HG03103 (cell line): ENCODE measurements at regions not wholly inside any gene's neighbourhood (a gene's known extent, or its start where the extent isn't known, plus 50 kb on each side); places are given as distances from the start of the nearest gene placed in this dataset.
"Not testable (repeated sequence)": the region's sequence is repeated elsewhere in the genome, so short reads cannot be mapped to it uniquely, and the experiment has no call there.

Source experiments
- ATAC-seq: cut with Tn5 transposase; IDR thresholded peaks from one replicate; pipeline ENCODE4 v1.9.1; 2021; ENCODE audit warnings: low read depth; ENCODE audit not compliant: unreplicated experiment

GRCh38 chr4:116561768-116562167 is 523.6 kb downstream of the TRAM1L1 start:
- ATAC-seq: no peak

DNA sequence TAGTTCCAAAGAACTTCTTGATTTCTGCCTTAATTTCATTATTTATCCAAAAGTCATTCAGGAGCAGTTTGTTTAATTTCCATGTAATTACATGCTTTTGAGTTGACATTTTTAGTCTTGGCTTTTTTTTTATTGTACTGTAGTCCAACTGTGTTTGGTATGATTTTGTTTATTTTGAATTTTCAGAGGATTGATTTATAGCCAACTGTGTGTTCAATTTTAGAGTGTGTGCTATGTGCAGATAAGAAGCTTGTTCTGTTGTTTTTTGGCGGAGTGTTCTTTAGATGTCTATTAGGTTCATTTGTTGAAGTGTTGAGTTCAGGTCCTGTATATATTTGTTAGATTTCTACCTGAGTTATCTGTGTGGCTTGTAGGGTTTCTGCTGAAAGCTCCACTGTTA is 533.6 kb downstream of the TRAM1L1 start:
- no peak for ATAC-seq

- no peak for ATAC-seq
Observed at GRCh38 chr4:116547632-116548031, 537.7 kb downstream of the TRAM1L1 start.

DNA sequence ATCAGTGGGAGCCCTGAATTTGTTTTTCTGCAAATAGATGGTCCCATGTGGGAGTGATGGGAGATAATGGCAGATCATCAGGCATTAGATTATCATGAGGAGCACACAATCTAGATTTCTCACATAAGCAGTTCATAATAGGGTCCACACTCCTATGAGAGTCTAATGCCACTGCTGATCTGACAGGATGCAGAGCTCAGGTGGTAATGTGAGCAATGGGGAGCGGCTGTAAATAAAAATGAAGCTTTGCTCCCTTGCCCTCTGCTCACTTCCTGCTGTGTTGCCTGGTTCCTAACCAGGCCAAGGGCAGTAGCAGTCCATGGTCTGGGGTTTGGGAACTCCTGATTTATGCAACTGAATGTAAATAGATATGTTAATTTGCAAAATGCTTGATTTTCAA is 538.6 kb downstream of the TRAM1L1 start:
- ATAC-seq: no peak

DNA sequence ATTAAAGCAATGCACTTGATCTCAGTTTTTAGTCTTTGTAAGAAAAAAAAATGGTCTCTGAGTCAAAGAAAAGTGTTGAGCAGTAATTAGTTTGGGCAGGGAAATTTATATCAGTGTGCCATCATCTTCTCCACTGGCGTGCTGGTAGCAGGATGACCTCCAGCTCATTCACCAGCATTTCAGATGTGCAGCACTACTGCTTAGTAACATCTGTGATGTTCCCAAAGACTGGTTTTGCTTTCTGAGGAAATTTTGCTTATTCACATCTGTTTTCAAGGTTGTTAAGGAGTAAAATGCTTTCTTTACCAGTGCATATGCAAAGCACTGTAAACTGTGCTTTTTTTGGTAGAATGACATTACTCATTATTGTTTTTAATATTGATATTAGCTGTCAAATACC is 540.4 kb downstream of the TRAM1L1 start:
- no peak for ATAC-seq

GRCh38 chr4:116539744-116540143 is 545.6 kb downstream of the TRAM1L1 start:
- ATAC-seq: no peak

- no peak for ATAC-seq
Observed at GRCh38 chr4:116537828-116538227, 547.5 kb downstream of the TRAM1L1 start.

DNA sequence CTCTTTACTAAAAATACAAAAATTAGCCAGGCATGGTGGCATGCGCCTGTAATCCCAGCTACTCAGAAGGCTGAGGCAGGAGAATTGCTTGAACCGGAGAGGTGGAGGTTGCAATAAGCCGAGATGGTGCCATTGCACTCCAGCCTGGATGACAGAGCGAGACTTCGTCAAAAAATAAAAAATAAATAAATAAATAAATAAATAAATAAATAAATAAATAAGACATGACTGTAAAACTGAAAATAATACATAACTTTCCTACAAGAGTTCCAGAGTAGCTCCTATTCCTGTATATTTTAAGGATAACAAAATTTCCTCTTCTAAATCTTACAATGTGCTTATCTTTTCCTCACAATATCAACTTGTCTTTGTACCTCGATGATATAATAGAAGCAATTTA is 549.4 kb downstream of the TRAM1L1 start:
- ATAC-seq: not testable (repeated sequence)

DNA sequence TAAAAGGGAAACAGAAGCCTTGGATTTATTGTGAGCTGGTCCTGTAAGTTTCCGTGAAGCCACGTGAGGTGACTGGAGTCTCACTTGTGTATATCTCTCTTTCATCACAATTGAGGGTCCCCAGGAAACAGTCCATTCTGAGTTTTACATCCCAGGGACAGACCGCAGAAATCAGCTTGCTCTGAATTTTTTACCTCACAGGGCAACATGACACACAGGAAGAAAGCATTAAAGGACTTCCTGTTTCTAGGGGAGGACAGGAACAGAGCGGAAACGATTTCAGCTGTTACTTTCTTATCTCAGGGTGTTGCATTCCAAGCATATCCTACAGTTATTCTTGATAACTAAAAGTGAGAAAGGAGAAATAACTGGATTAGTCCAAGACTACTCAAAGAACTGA is 553.5 kb downstream of the TRAM1L1 start:
- peak; percentile 62 for ATAC-seq

GRCh38 chr4:116531026-116531425 is 554.4 kb downstream of the TRAM1L1 start:
- no peak for ATAC-seq

GRCh38 chr4:116530048-116530447 is 555.3 kb downstream of the TRAM1L1 start:
- no peak for ATAC-seq

- ATAC-seq: no peak
Observed at GRCh38 chr4:116529129-116529528, 556.2 kb downstream of the TRAM1L1 start.

GRCh38 chr4:116522922-116523321 is 562.5 kb downstream of the TRAM1L1 start:
- no peak for ATAC-seq

DNA sequence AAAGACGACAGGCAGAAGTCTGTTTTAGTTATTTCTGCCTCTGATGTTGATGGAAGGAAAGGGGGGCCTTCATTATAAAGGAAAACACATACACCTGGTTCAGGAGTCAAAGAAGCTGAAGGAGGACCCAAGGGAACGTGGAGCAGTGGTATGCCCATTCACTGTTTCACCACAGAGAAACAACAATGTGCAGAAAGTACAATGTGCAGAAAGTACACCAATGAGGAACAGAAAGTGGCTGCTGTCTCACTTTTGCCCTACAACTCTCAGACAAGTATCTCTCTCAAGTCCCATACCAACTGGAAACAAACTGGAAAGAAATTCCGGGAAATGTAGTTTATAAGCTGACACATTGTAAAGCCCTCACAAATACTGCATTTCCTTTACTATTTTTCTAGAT is 564.5 kb downstream of the TRAM1L1 start:
- no peak for ATAC-seq

GRCh38 chr4:116516711-116517110 is 568.7 kb downstream of the TRAM1L1 start:
- ATAC-seq: no peak

GRCh38 chr4:116515959-116516358 is 569.4 kb downstream of the TRAM1L1 start:
- no peak for ATAC-seq

DNA sequence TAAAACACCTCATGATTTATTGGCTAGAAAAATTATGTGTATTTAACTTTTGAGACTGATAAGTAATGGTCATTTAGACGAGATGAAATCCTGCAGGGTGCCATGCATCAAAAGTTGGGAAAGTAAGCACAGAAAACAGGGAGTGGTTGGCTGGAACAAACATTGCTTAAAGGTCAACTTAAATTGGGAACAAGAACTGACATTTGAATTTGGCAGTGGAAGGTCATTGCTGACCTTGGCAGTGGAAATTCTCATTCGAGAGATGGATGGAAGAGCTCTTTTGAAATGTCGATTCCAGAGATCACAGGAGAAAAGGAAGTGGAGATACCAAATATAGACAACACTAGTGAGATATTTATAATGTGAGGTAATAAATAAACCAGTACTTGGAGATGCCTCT is 572.8 kb downstream of the TRAM1L1 start:
- ATAC-seq: no peak

- ATAC-seq: no peak
Observed at GRCh38 chr4:116501954-116502353, 583.4 kb downstream of the TRAM1L1 start.

DNA sequence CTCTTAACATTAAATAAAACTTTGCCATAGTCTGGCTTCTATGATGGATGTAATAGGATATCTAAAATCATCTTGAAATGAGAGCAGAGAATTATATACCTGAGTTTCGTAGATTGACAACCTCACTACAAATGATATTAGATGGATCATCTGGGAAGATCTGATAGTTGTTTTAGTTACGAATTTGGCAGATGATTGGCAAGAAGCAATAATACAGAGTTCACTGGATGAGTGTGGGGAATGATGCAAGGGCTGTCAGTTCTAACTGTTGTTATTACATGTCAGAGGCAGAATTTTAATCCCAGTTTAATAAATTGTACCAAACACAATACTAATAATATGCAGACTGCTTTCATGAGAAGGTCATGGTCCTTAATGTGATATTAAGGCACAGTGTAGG is 585.2 kb downstream of the TRAM1L1 start:
- no peak for ATAC-seq

- ATAC-seq: no peak
Observed at GRCh38 chr4:116489739-116490138, 595.6 kb downstream of the TRAM1L1 start.

- no peak for ATAC-seq
Observed at GRCh38 chr4:116486401-116486800, 599.0 kb downstream of the TRAM1L1 start.

- no peak for ATAC-seq
Observed at GRCh38 chr4:116480546-116480945, 604.8 kb downstream of the TRAM1L1 start.

DNA sequence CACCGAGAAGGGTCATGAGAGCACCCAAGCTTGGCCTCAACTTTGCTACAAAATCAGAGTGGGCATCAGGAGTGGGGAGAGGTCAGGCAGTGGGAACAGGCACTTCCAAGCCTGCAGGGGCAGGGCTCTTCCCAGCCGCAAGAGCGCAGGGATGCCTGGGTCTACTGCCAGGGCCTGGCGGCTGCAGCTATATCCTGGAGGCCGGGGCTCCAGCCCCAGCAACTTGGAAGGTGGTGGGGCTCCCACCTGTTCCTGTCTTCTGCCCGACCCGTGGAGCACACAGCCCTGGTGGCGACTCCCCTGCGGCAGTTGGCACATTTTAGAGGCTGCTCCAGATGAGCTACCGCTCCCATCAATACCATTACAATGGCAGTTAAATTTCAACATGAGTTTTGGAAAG is 607.0 kb downstream of the TRAM1L1 start:
- no peak for ATAC-seq
